A549 (cell line): ENCODE measurements at regions not wholly inside any gene's neighbourhood (a gene's known extent, or its start where the extent isn't known, plus 50 kb on each side); places are given as distances from the start of the nearest gene placed in this dataset.

Source experiments
- ATAC-seq, 2 experiments: fragments of 200-7000 bp in 1 of 2; fragments of >200 bp in 1 of 2; cut with Nextera tagmentation in 1 of 2; cut with Tn5 transposase in 1 of 2; 3 replicates each; pipeline versions ENCODE4 v1.8.0 to v1.9.1; 2018 to 2020; ENCODE audit warnings: mild to moderate bottlenecking in 1 of 2, moderate library complexity in 1 of 2
- CTCF ChIA-PET: fragments of 300-600 bp; sonication (Branson Sonifier 250); formaldehyde crosslinking; extraction: SDS; loops from one replicate; lab custom pipeline; 2021; ENCODE audit warnings: antibody characterized with exemption, inconsistent platforms; lab: Yijun Ruan, JAX
- POLR2A ChIA-PET: fragments of 350-600 bp; formaldehyde crosslinking; extraction: SDS; loops from one replicate; lab custom pipeline; 2021; ENCODE audit warnings: antibody characterized with exemption, inconsistent platforms; lab: Yijun Ruan, JAX
- DNase-seq, 2 experiments: peaks; one replicate each; pipeline versions ENCODE4 v3.0.0 to v3.0.0-alpha.2; 2011 to 2016; ENCODE audit warnings: low read depth in 1 of 2, low spot score in 1 of 2
- FAIRE-seq: peaks from 2 replicates; lab custom pipeline; 2011; peaks lifted over from hg19 to GRCh38; lab: Jason Lieb, UNC
- H3K27ac ChIP-seq, 2 experiments: fragments of >200 bp; sonication (Bioruptor Twin); formaldehyde crosslinking; 3 replicates each; pipeline ENCODE4 v1.5.1; 2016 to 2017
- H3K4me1 ChIP-seq: fragments of >200 bp; sonication (Bioruptor Twin); formaldehyde crosslinking; 3 replicates; pipeline ENCODE4 v1.6.1; 2016
- H3K4me2 ChIP-seq: fragments of >200 bp; sonication (Bioruptor Twin); formaldehyde crosslinking; 3 replicates; pipeline ENCODE4 v1.6.1; 2016
- H3K4me3 ChIP-seq: fragments of >200 bp; sonication (Bioruptor Twin); formaldehyde crosslinking; 3 replicates; pipeline ENCODE4 v1.5.1; 2016
- H3K9me3 ChIP-seq: fragments of >200 bp; sonication (Bioruptor Twin); formaldehyde crosslinking; 3 replicates; pipeline ENCODE4 v1.6.1; 2016
- BHLHE40 ChIP-seq: IDR thresholded peaks from 2 replicates; pipeline ENCODE4 v1.6.1; 2012; ENCODE audit warnings: low read depth, low read length, inconsistent platforms
- CEBPB ChIP-seq, 2 experiments: fragments of >200 bp in 1 of 2; sonication (Bioruptor Twin) in 1 of 2; formaldehyde crosslinking in 1 of 2; IDR thresholded peaks; 2 replicates each; pipeline ENCODE4 v1.6.1; 2012 to 2016
- CHD2 ChIP-seq: fragments of 150-350 bp; IDR thresholded peaks from 2 replicates; pipeline ENCODE4 v1.6.1; 2014; ENCODE audit warnings: low read length; ENCODE audit not compliant: partially characterized antibody
- CHD4 ChIP-seq: fragments of 200-600 bp; sonication (generic); IDR thresholded peaks from 2 replicates; pipeline ENCODE4 v1.6.1; 2016; ENCODE audit warnings: antibody characterized with exemption, mild to moderate bottlenecking, borderline replicate concordance
- EHMT2 ChIP-seq: fragments of 200-600 bp; sonication (generic); IDR thresholded peaks from 2 replicates; pipeline ENCODE4 v1.6.1; 2016; ENCODE audit warnings: antibody characterized with exemption, low read depth, mild to moderate bottlenecking, moderate library complexity
- ESRRA ChIP-seq: fragments of 150-350 bp; IDR thresholded peaks from 2 replicates; pipeline ENCODE4 v1.6.1; 2014; ENCODE audit warnings: mild to moderate bottlenecking, low read length, borderline replicate concordance
- FOSL2 ChIP-seq, 2 experiments: fragments of 450-650 bp in 1 of 2; fragments of >200 bp in 1 of 2; sonication (Bioruptor Twin) in 1 of 2; formaldehyde crosslinking; IDR thresholded peaks; 2 replicates each; pipeline versions ENCODE4 v1.5.0 to v1.6.1; 2016 to 2020; ENCODE audit warnings: mild to moderate bottlenecking in 1 of 2, moderate library complexity in 1 of 2
- HDAC2 ChIP-seq: fragments of 200-600 bp; sonication (generic); IDR thresholded peaks from 2 replicates; pipeline ENCODE4 v1.6.1; 2016
- HEYL ChIP-seq: fragments of 250-450 bp; sonication (Bioruptor Pico); IDR thresholded peaks from 2 replicates; pipeline ENCODE4 v1.8.0; 2021; ENCODE audit warnings: mild to moderate bottlenecking, moderate library complexity
- HOXA7 ChIP-seq: fragments of 250-450 bp; sonication (Bioruptor Pico); IDR thresholded peaks from 2 replicates; pipeline ENCODE4 v1.5.0; 2020; ENCODE audit warnings: mild to moderate bottlenecking, moderate library complexity
- HOXB13 ChIP-seq: fragments of 250-450 bp; sonication (Bioruptor Pico); IDR thresholded peaks from 2 replicates; pipeline ENCODE4 v1.5.0; 2020; ENCODE audit warnings: low read depth, mild to moderate bottlenecking, moderate library complexity
- HOXB5 ChIP-seq: fragments of 250-450 bp; sonication (Bioruptor Pico); IDR thresholded peaks from 2 replicates; pipeline ENCODE4 v1.5.0; 2020; ENCODE audit warnings: mild to moderate bottlenecking, moderate library complexity
- JUN ChIP-seq, 2 experiments: fragments of >200 bp; sonication (Bioruptor Twin); formaldehyde crosslinking; IDR thresholded peaks; 2 replicates in 1 of 2; 3 replicates in 1 of 2; pipeline ENCODE4 v1.6.1; 2016 to 2017
- JUNB ChIP-seq: fragments of >200 bp; sonication (Bioruptor Twin); formaldehyde crosslinking; IDR thresholded peaks from 2 replicates; pipeline ENCODE4 v1.6.1; 2016
- MYC ChIP-seq: IDR thresholded peaks from 2 replicates; pipeline ENCODE4 v1.6.1; 2012; ENCODE audit warnings: mild to moderate bottlenecking, inconsistent platforms, low read length, improper control_type of control experiment, borderline replicate concordance
- POLR2AphosphoS2 ChIP-seq: conservative IDR thresholded peaks from 2 replicates; pipeline ENCODE4 v1.6.1; 2012; ENCODE audit warnings: low read length, improper control_type of control experiment, inconsistent platforms
- RCOR1 ChIP-seq: fragments of 150-350 bp; IDR thresholded peaks from 2 replicates; pipeline ENCODE4 v1.6.1; 2014; ENCODE audit warnings: antibody characterized with exemption, low read length, low read depth
- RNF2 ChIP-seq: fragments of 200-600 bp; sonication (generic); IDR thresholded peaks from 2 replicates; pipeline ENCODE4 v1.6.1; 2016; ENCODE audit warnings: low read depth, mild to moderate bottlenecking, antibody characterized with exemption, moderate library complexity, borderline replicate concordance
- SREBF2 ChIP-seq: fragments of 450-650 bp; IDR thresholded peaks from 2 replicates; pipeline ENCODE4 v1.6.1; 2014; ENCODE audit warnings: mild to moderate bottlenecking, moderate library complexity
- TFCP2L1 ChIP-seq: fragments of 250-450 bp; sonication (Bioruptor Pico); IDR thresholded peaks from 2 replicates; pipeline ENCODE4 v1.5.0; 2021; ENCODE audit warnings: mild to moderate bottlenecking
- ZC3H11A ChIP-seq: fragments of 450-650 bp; IDR thresholded peaks from 2 replicates; pipeline ENCODE4 v1.6.1; 2014; ENCODE audit warnings: antibody characterized with exemption, mild to moderate bottlenecking
- ZFP36 ChIP-seq: fragments of 450-650 bp; IDR thresholded peaks from 2 replicates; pipeline ENCODE4 v1.6.1; 2014; ENCODE audit warnings: borderline replicate concordance; ENCODE audit not compliant: partially characterized antibody
- WGBS: methylation state at CpG from one replicate; pipeline ENCODE4 v1.1.6; 2017; ENCODE audit errors: missing lambda C conversion rate; 5-methylcytosine and 5-hydroxymethylcytosine counted together
- TF ChIP-seq, protein P1 (sequence below): fragments of 250-450 bp; sonication (Bioruptor Pico); IDR thresholded peaks from 2 replicates; pipeline ENCODE4 v1.5.0; 2021; ENCODE audit warnings: mild to moderate bottlenecking, moderate library complexity, borderline replicate concordance
- TF ChIP-seq, protein P2 (sequence below): IDR thresholded peaks from 2 replicates; pipeline ENCODE4 v1.6.1; 2012; ENCODE audit warnings: low read depth, borderline replicate concordance

DNA sequence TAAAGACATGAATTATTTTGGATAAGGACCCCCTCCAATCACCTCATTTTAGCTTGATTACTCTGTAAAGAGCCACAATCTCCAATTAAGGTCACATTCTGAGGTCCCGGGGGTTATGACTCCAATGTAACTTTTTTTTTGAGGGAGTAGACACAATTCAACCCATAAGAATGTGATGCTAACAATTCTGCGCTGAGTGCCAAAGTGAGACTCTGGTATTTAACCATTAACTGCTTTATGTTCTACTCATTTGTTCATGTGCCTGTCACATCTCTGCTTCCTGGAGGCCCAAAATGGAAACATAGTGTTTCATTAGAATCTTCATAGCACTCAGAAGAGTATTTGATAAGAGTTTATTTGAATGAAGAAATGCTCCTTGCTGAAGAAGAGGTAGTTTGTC is 234.8 kb downstream of the CPE start:
- Histone ChIP-seq H3K9me3 (no peaks in the 10 kb centered on the region), H3K4me3 (no peak overlapping the region), H3K4me2 (no peak overlapping the region), H3K27ac (no peak overlapping the region), H3K4me1 (no peaks in the 10 kb centered on the region)
- DNase-seq (no peak), ATAC-seq (no peak), FAIRE-seq (no peak)
- CTCF ChIA-PET, result interaction anchor here (0.6 kb wide), 1 partner anchor 735 kb away, joined by 3 read pairs; no protein-coding TSS in a partner anchor
- TF ChIP-seq CEBPB (IDR thresholded peaks at IDR 0.05) (no peak), EHMT2 (no peak), CHD4 (no peak), FOSL2 (IDR thresholded peaks at IDR 0.05) (no peak), FOSL2 (CRISPR knock-in tag; IDR thresholded peaks at IDR 0.05) (no peak)
- TF ChIP-seq, protein P1, sequence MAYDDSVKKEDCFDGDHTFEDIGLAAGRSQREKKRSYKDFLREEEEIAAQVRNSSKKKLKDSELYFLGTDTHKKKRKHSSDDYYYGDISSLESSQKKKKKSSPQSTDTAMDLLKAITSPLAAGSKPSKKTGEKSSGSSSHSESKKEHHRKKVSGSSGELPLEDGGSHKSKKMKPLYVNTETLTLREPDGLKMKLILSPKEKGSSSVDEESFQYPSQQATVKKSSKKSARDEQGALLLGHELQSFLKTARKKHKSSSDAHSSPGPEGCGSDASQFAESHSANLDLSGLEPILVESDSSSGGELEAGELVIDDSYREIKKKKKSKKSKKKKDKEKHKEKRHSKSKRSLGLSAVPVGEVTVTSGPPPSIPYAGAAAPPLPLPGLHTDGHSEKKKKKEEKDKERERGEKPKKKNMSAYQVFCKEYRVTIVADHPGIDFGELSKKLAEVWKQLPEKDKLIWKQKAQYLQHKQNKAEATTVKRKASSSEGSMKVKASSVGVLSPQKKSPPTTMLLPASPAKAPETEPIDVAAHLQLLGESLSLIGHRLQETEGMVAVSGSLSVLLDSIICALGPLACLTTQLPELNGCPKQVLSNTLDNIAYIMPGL, result no peak
- 39% methylated on average over 2 of the region's 2 CpGs for WGBS
- POLR2A ChIA-PET, result no interaction called here

DNA sequence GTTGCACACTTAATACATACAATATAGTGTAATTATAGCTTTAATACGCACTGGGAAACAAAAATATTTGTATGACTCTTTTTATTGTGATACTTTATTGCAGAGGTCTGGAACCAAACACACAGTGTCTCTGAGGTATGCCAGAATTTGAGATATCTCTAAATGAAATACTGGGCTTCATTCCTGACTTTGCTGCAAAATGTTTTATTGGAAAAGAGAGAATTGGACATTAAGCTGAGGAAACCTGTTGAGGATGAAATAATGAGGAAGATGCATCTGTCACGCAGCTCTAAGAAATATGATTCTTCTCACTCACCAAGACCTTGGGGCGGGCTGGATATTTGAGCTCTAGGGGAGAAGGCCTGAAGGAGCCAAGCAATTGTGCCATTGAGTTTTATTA is 242.1 kb downstream of the CPE start:
- ChIA-PET CTCF (no interaction called here), POLR2A (no interaction called here)
- Histone ChIP-seq H3K9me3 (no peaks in the 10 kb centered on the region), H3K4me2 (no peak overlapping the region), H3K4me3 (no peak overlapping the region), H3K4me1 (no peaks in the 10 kb centered on the region), H3K27ac (no peak overlapping the region)
- DNase-seq (no peak), FAIRE-seq (no peak), ATAC-seq (no peak)
- WGBS, result 49% methylated on average over 3 of the region's 3 CpGs
- TF ChIP-seq HOXB13 (no peak), JUNB (no peak), HEYL (CRISPR knock-in tag) (no peak)

DNA sequence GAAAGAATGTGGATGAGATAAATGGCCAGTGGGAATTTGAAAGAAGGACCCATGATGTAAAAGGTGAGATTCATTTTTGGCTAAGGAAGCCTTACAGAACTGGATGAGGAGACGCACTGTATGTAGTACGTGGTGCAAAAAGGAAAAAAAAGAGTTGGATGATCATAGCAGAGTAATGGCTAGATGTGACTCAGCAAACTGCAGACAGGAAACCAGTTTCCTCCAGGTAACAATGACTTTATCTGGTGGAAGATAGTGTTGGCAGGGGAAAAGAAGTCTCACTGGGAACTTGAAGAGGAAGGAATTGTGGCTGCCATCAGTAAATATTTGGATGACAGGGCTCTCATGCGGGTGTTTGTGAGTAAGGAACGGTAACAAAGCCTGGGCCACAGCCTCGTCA is 243.2 kb downstream of the CPE start:
- no peak for TF ChIP-seq BHLHE40
- no peak for TF ChIP-seq ESRRA
- no peak for TF ChIP-seq SREBF2
- no peak for TF ChIP-seq ZFP36
- no peak for TF ChIP-seq HEYL (CRISPR knock-in tag)
- TF ChIP-seq HOXA7 (CRISPR knock-in tag), result no peak
- TF ChIP-seq HDAC2, result no peak
- TF ChIP-seq JUN (IDR thresholded peaks at IDR 0.05), result no peak
- TF ChIP-seq POLR2AphosphoS2, result no peak
- no peak for TF ChIP-seq HOXB5 (CRISPR knock-in tag)
- no peak for TF ChIP-seq RNF2
- no peak for TF ChIP-seq EHMT2
- TF ChIP-seq, protein P2, sequence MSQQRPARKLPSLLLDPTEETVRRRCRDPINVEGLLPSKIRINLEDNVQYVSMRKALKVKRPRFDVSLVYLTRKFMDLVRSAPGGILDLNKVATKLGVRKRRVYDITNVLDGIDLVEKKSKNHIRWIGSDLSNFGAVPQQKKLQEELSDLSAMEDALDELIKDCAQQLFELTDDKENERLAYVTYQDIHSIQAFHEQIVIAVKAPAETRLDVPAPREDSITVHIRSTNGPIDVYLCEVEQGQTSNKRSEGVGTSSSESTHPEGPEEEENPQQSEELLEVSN, result no peak
- TF ChIP-seq ZC3H11A, result no peak
- no peak for TF ChIP-seq CHD2
- TF ChIP-seq, protein P1, result no peak
- no peak for TF ChIP-seq RCOR1
- no peak for TF ChIP-seq TFCP2L1
- TF ChIP-seq MYC, result no peak
- no peak for DNase-seq

More for the DNA sequence above, 243.2 kb downstream of the CPE start:
- 63% methylated on average over 5 of the region's 5 CpGs for WGBS
- H3K4me3 ChIP-seq, result no peak overlapping the region
- H3K9me3 ChIP-seq, result no peaks in the 10 kb centered on the region
- ChIA-PET CTCF (no interaction called here), POLR2A (no interaction called here)
- ATAC-seq, result no peak
- FAIRE-seq, result no peak
- H3K4me1 ChIP-seq, result no peaks in the 10 kb centered on the region
- H3K4me2 ChIP-seq, result no peak overlapping the region
- no peak overlapping the region for H3K27ac ChIP-seq
